PC-9 (cell line): ENCODE measurements at regions not wholly inside any gene's neighbourhood (a gene's known extent, or its start where the extent isn't known, plus 50 kb on each side); places are given as distances from the start of the nearest gene placed in this dataset.
"Not testable (repeated sequence)": the region's sequence is repeated elsewhere in the genome, so short reads cannot be mapped to it uniquely, and the experiment has no call there.

Experiments
- CTCF ChIP-seq: fragments of 200-600 bp; sonication (generic); conservative IDR thresholded peaks from 2 replicates; pipeline ENCODE4 v1.6.1; 2017; ENCODE audit warnings: mixed run types, antibody characterized with exemption, mild to moderate bottlenecking, moderate library complexity
- EZH2 ChIP-seq: fragments of 200-600 bp; sonication (generic); IDR thresholded peaks from 2 replicates; pipeline ENCODE4 v1.8.0; 2017; ENCODE audit warnings: antibody characterized with exemption, low read depth

- not testable (repeated sequence) for TF ChIP-seq CTCF, EZH2
These were observed 62.4 kb upstream of the PMPCB start for GRCh38 chr7:103234877-103235276.
